GM19397 (cell line): ENCODE measurements at regions not wholly inside any gene's neighbourhood (a gene's known extent, or its start where the extent isn't known, plus 50 kb on each side); places are given as distances from the start of the nearest gene placed in this dataset.

Experiments used
- ATAC-seq: cut with Tn5 transposase; IDR thresholded peaks from one replicate; pipeline ENCODE4 v1.9.1; 2021; ENCODE audit warnings: mild to moderate bottlenecking, moderate library complexity; ENCODE audit not compliant: unreplicated experiment

- ATAC-seq = no peak
Measured at GRCh38 chr3:80247766-80248165, 480.0 kb upstream of the ROBO1 start.

- no peak for ATAC-seq
Measured at GRCh38 chr3:80244390-80244789, 476.6 kb upstream of the ROBO1 start.

- no peak for ATAC-seq
Measured at GRCh38 chr3:80241791-80242190, 474.0 kb upstream of the ROBO1 start.

- ATAC-seq = no peak
Measured at GRCh38 chr3:80239301-80239700, 471.5 kb upstream of the ROBO1 start.

GRCh38 chr3:80238606-80239005 lies 470.8 kb upstream of the ROBO1 start:
- no peak for ATAC-seq

- no peak for ATAC-seq
Measured at GRCh38 chr3:80238152-80238551, 470.4 kb upstream of the ROBO1 start.

GRCh38 chr3:80234706-80235105 lies 466.9 kb upstream of the ROBO1 start:
- ATAC-seq = no peak

GRCh38 chr3:80233576-80233975 lies 465.8 kb upstream of the ROBO1 start:
- ATAC-seq = no peak

- ATAC-seq = no peak
Measured at GRCh38 chr3:80232760-80233159, 465.0 kb upstream of the ROBO1 start.

- no peak for ATAC-seq
Measured at GRCh38 chr3:80230962-80231361, 463.2 kb upstream of the ROBO1 start.

- ATAC-seq = no peak
Measured at GRCh38 chr3:80227216-80227615, 459.4 kb upstream of the ROBO1 start.

- no peak for ATAC-seq
Measured at GRCh38 chr3:80215191-80215590, 447.4 kb upstream of the ROBO1 start.

- ATAC-seq = no peak
Measured at GRCh38 chr3:80213086-80213485, 445.3 kb upstream of the ROBO1 start.

GRCh38 chr3:80192936-80193335 lies 425.1 kb upstream of the ROBO1 start:
- no peak for ATAC-seq

GRCh38 chr3:80190051-80190450 lies 422.3 kb upstream of the ROBO1 start:
- ATAC-seq = no peak

- no peak for ATAC-seq
Measured at GRCh38 chr3:80187981-80188380, 420.2 kb upstream of the ROBO1 start.

GRCh38 chr3:80159990-80160506 lies 392.2 kb upstream of the ROBO1 start:
- no peak for ATAC-seq

GRCh38 chr3:80158332-80158731 lies 390.5 kb upstream of the ROBO1 start:
- ATAC-seq = no peak

- ATAC-seq = no peak
Measured at GRCh38 chr3:80157546-80157945, 389.7 kb upstream of the ROBO1 start.

GRCh38 chr3:80152692-80153091 lies 384.9 kb upstream of the ROBO1 start:
- ATAC-seq = no peak

GRCh38 chr3:80142714-80143113 lies 374.9 kb upstream of the ROBO1 start:
- no peak for ATAC-seq

GRCh38 chr3:80141557-80141956 lies 373.8 kb upstream of the ROBO1 start:
- ATAC-seq = no peak

GRCh38 chr3:80116281-80116680 lies 348.5 kb upstream of the ROBO1 start:
- no peak for ATAC-seq

GRCh38 chr3:80114694-80115093 lies 346.9 kb upstream of the ROBO1 start:
- no peak for ATAC-seq
